ENCODE measurements at regions not wholly inside any gene's neighbourhood (a gene's known extent, or its start where the extent isn't known, plus 50 kb on each side); places are given as distances from the start of the nearest gene placed in this dataset.
"Not testable (repeated sequence)": the region's sequence is repeated elsewhere in the genome, so short reads cannot be mapped to it uniquely, and the experiment has no call there.

DNA sequence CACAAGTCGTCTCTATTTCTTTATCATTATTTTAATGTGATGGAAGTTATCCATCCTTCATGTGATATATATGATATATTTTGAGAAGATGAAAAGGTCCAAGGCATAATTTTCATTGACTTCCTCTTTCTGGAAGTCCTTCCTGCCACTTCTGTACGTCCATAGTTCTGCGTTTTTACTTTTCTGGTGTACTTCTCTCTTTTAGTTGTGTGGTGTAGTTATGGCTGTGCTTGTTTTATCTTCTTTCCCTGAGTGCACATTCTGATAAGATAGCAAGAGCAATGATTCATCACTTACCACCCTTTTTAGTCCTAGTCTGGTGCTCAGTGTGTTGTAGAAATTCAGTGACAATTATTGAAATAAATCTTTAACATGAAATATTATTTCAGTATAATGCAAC is 231.3 kb upstream of the FERD3L start:
- no peak for DNase-seq (ENCODE audit: low spot score)

DNA sequence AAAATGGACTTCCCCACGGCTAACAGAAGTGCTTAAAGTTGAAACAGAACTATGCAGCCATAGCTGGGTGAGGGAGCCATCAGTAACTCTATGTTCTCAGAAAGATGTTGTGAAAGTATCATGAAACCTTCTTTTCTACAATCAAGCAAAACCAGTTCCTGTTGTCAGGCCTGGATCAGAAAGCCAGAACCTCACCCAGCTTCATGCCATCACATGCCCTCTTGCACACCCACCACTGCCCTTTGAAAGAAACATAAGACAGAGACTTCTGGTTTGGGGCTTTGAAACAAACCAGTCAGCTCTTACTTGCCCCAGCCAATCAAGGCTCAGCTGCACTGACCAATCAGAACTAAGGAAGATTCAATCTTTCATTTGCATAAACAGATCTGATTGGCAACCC is 230.8 kb upstream of the FERD3L start:
- no peak for DNase-seq (ENCODE audit: low spot score)

- no peak for DNase-seq (ENCODE audit: low spot score)
Measured at GRCh38 chr7:19373334-19373733, 228.1 kb upstream of the FERD3L start.

GRCh38 chr7:19369806-19370205 is 224.6 kb upstream of the FERD3L start:
- no peak for DNase-seq (ENCODE audit: low spot score)

GRCh38 chr7:19369182-19369581 is 224.0 kb upstream of the FERD3L start:
- DNase-seq (ENCODE audit: low spot score) = no peak

DNA sequence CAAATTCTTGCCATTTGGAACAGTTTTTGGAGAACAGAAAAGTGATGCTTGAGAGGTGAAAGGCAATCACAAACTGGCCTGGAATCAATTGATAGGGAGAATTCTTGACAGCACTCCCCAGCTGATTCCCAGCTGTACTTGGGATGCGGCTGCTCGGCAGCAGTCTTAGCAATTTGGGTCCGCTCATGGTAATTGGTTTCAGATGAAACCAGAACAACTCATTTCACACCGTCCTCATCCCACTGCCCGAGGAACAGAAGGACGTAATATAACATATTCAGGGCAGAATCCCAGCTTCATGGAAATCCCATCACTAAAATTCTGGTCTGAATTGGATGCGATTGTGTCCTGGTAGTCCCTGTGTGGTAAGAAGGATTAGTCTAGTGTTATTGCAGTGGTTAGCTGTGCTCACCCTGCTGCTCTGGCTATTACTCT is 223.3 kb upstream of the FERD3L start:
- no peak for DNase-seq (ENCODE audit: low spot score)

GRCh38 chr7:19364950-19365349 is 219.7 kb upstream of the FERD3L start:
- no peak for DNase-seq (ENCODE audit: low spot score)

GRCh38 chr7:19362099-19362498 is 216.9 kb upstream of the FERD3L start:
- no peak for DNase-seq (ENCODE audit: low spot score)

DNA sequence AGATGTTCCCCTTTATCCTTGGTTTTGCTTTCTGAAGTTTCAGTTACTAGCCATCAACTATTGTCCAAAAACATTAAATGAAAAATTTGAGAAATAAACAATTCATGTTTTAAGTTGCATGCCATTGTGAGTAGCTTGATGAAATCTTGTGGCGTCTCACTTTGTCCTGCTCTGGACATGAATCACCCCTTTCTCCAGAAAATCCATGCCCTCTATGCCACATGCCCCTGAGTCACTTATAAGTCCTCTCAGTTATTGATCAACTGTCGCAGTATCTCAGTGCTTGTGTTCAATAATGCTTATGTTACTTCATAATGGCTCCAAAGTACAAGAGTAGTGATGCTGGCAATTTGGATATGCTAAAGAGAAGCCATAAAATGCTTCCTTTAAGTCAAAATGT is 208.0 kb upstream of the FERD3L start:
- DNase-seq (ENCODE audit: low spot score) = no peak

GRCh38 chr7:19352305-19352695 is 207.1 kb upstream of the FERD3L start:
- DNase-seq (ENCODE audit: low spot score) = no peak

DNA sequence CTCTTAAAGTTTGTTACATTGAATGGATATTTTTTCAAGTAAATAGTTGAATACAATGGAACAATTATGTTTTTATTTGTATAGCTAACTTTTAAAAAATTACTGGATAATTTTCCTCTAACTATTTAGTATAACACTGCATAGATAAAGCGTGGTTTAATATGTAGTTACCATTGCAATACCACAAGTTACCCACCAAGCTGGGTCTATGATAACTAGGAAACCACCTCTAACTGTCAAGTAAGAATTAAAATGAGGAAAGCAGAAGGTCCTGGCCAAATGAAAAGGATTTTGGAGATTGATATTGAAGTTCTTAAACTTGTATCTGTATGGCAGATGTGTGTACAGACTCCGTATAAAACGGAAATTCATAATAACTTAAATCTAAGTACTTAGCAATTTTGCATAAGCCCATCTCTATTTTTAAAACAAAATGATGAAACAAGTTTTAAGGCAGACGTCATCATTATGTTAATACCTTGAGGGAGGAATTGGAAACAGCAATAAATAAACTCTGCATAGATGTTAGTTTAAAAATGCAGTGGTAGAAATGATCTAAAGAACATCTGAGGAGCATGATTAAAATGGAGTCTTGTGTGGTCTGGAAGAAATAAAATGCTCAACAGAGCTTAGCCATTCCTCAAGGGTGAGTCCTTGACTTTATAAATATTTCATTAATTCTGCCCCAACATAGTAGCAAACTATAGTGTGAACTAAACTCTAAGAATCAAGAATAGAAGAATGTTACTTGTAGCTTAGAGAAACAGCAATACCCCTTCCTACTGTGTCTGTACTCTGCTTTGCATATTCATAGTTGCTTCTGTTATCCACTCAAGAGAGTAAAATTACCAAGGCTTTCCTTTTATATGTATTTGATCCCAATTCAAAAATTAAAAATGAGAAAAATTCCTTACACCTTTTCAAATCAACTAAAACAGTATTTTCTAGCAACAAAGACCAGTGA is 206.4 kb upstream of the FERD3L start:
- no peak for DNase-seq (ENCODE audit: low spot score)

GRCh38 chr7:19339512-19339911 is 194.3 kb upstream of the FERD3L start:
- DNase-seq (ENCODE audit: low spot score) = no peak

GRCh38 chr7:19338512-19338911 is 193.3 kb upstream of the FERD3L start:
- not testable (repeated sequence) for DNase-seq (ENCODE audit: low spot score)

DNA sequence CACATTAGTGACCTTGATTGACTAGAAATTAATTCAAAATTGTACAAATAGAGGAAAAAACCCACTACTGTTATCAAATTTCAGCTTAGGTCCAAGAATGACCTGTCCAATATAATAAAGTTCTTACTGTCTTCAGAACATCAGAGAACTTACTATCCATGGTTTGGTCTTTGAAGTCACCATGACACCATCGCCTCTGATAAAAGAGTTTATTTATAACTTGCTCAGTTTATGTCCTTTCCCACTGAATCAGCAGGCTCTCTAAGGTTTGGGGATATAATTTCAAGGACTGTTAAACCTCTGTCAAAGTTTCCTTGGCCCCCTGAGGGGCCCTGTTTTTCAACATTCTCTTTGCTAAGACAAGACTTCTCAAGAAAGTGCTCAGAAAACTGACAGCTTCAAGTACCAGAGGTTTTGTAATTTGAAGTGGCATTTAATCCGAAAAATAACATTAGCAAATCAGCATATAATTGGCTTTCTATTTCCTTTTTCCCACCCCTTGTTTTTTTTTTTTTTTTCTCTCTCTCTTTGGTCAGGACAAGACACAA is 191.7 kb upstream of the FERD3L start:
- no peak for DNase-seq (ENCODE audit: low spot score)

DNA sequence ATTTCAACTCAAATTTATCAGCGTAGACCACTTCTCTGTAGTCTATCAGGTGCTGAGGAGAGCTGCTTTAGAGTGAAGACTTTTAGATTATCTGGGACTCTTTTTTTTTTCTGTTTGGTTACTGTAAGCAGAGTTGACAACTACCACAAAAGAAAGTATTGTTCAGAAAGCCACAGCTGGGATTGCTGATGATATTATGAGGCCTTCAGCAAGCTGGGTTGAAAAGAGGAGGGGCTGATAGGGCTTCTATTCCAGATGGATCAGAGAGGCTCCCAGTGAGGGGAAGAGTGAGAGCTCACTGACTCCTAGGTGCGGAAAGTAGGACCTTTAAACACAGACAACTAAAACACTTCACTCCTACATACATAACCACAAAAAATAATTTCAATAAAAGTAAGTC is 188.5 kb upstream of the FERD3L start:
- no peak for DNase-seq (ENCODE audit: low spot score)

- DNase-seq (ENCODE audit: low spot score) = no peak
Measured at GRCh38 chr7:19327018-19327417, 181.8 kb upstream of the FERD3L start.

- DNase-seq (ENCODE audit: low spot score) = no peak
Measured at GRCh38 chr7:19322002-19322401, 176.8 kb upstream of the FERD3L start.

GRCh38 chr7:19318287-19318686 is 173.1 kb upstream of the FERD3L start:
- no peak for DNase-seq (ENCODE audit: low spot score)

GRCh38 chr7:19317461-19317860 is 172.2 kb upstream of the FERD3L start:
- no peak for DNase-seq (ENCODE audit: low spot score)

DNA sequence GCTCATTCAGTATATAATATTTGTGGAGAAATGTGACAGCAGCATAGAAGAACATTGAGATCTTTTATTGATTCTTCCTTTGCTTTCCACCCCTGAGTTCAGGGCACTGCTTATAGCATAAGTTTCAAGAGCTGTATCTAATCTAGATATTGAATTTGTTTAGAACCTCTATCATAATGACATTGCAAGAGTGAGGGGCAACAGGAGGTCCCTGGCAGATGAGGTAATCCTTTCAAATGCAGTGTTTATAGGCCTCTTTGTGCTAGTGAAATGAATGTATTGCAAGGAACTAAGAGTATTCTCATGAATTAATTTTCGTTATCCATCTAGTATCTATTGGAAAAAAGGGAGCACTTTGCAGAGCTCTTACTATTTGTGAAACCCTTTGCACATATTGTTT is 167.2 kb upstream of the FERD3L start:
- no peak for DNase-seq (ENCODE audit: low spot score)

DNA sequence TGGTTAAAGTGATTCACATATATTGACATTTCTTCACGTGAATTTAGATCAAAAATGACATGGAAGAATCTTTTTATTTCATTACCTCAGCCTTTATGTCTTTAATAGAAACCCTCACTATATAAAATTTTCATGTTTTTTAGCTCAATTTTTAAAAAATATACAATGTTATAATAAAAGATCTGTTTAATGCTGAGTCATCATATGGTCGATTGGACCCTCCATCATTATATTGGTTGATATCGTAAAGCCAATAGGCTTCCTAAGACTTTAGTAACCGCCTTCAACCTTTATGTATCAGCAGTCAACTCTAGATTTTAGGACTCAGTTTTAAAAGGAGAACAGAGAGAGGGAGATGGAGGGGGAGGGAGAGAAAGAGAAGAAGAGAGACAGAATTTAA is 162.3 kb upstream of the FERD3L start:
- DNase-seq (ENCODE audit: low spot score) = no peak

GRCh38 chr7:19305698-19306097 is 160.5 kb upstream of the FERD3L start:
- no peak for DNase-seq (ENCODE audit: low spot score)

DNA sequence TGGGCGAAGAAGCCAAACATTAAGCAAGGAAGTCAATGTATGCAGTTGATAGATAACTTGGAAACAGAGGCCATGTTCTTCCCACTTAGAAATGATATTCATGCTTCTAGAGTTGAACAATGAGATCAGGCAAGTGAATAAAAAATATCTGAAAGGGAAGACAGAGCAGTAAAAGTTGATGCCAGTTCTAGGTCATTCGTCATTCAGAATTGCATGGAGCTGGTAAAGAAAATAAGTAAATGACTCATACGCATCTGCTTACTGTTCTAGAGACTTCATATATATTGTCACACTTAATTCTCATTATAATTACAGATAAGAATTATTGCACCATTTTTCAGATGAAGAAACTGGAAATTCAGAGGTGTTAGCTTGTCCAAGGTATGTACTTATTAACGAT is 158.9 kb upstream of the FERD3L start:
- DNase-seq (ENCODE audit: low spot score) = no peak

DNA sequence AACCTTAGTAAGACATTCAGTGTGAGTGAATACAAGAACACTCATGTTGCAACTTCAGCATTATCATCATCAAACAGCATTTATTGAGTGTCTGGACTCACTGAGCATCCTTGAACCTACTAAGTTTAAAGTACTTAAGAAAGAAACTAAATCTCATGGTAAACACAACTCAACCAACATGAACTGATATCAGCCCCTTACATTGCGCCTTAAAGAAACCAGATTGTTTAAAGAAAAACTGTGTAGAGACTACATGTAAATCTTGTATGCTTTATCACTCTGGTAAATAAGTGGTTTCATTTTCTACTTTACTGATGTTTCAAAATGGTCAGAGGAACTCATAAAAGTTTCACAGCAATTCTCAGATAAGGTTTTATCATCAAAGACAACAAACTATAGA is 157.5 kb upstream of the FERD3L start:
- DNase-seq (ENCODE audit: low spot score) = no peak

All from CD4-positive, alpha-beta T cell treated with Interleukin-2 at 100 ng/mL for 4 hours (primary cell).